Glutamatergic neuron (in vitro differentiated cells): ENCODE measurements at regions not wholly inside any gene's neighbourhood (a gene's known extent, or its start where the extent isn't known, plus 50 kb on each side); places are given as distances from the start of the nearest gene placed in this dataset.

Experiments used
- DNase-seq: peaks from one replicate; pipeline ENCODE4 v3.0.0; 2022
- H3K27ac Mint-ChIP-seq: one replicate; pipeline ENCODE4 v1.8.0; 2020; ENCODE audit warnings: mild to moderate bottlenecking, mixed read lengths, inconsistent platforms; ENCODE audit not compliant: unreplicated experiment
- H3K27me3 Mint-ChIP-seq: one replicate; pipeline ENCODE4 v1.8.0; 2020; ENCODE audit warnings: mild to moderate bottlenecking, moderate library complexity, mixed read lengths, inconsistent platforms; ENCODE audit not compliant: unreplicated experiment
- H3K36me3 Mint-ChIP-seq: one replicate; pipeline ENCODE4 v1.8.0; 2020; ENCODE audit warnings: mild to moderate bottlenecking, mixed read lengths, inconsistent platforms; ENCODE audit not compliant: unreplicated experiment
- H3K4me1 Mint-ChIP-seq: one replicate; pipeline ENCODE4 v1.8.0; 2020; ENCODE audit warnings: mild to moderate bottlenecking, low read depth, mixed read lengths, inconsistent platforms; ENCODE audit not compliant: unreplicated experiment
- H3K4me3 Mint-ChIP-seq: one replicate; pipeline ENCODE4 v1.8.0; 2020; ENCODE audit warnings: mild to moderate bottlenecking, mixed read lengths, inconsistent platforms; ENCODE audit not compliant: unreplicated experiment
- H3K9me3 Mint-ChIP-seq: one replicate; pipeline ENCODE4 v1.8.0; 2020; ENCODE audit warnings: mild to moderate bottlenecking, moderate library complexity, mixed read lengths, inconsistent platforms; ENCODE audit not compliant: unreplicated experiment
- CTCF ChIP-seq: fragments of 200-600 bp; sonication (generic); IDR thresholded peaks from one replicate; pipeline ENCODE4 v1.5.0; 2021; ENCODE audit not compliant: partially characterized antibody, unreplicated experiment

GRCh38 chr10:121187391-121187790, 336.2 kb downstream of the WDR11 start:
- no peak overlapping the region for H3K4me3 Mint-ChIP-seq
- no peaks in the 10 kb centered on the region for H3K9me3 Mint-ChIP-seq
- H3K36me3 Mint-ChIP-seq = no peaks in the 10 kb centered on the region
- no peak for TF ChIP-seq CTCF
- peaks cover 26% of the 10 kb centered on the region for H3K4me1 Mint-ChIP-seq
- H3K27me3 Mint-ChIP-seq = no peaks in the 10 kb centered on the region
- no peak overlapping the region for H3K27ac Mint-ChIP-seq
- DNase-seq = no peak

GRCh38 chr10:121188005-121188404, 336.8 kb downstream of the WDR11 start:
- DNase-seq = no peak
- Mint-ChIP-seq H3K4me1 (peaks cover 20% of the 10 kb centered on the region), H3K27me3 (no peaks in the 10 kb centered on the region), H3K4me3 (no peak overlapping the region), H3K36me3 (no peaks in the 10 kb centered on the region), H3K9me3 (no peaks in the 10 kb centered on the region), H3K27ac (no peak overlapping the region)
- TF ChIP-seq CTCF = no peak

- Mint-ChIP-seq H3K27ac (no peak overlapping the region), H3K27me3 (no peaks in the 10 kb centered on the region), H3K9me3 (no peaks in the 10 kb centered on the region), H3K4me3 (no peak overlapping the region), H3K4me1 (peaks cover 12% of the 10 kb centered on the region), H3K36me3 (no peaks in the 10 kb centered on the region)
- TF ChIP-seq CTCF = no peak
- DNase-seq = no peak
Observed at GRCh38 chr10:121189066-121189465, 337.9 kb downstream of the WDR11 start.

GRCh38 chr10:121194696-121195523, 343.7 kb downstream of the WDR11 start:
- H3K4me1 Mint-ChIP-seq = no peaks in the 10 kb centered on the region
- TF ChIP-seq CTCF = no peak
- no peaks in the 10 kb centered on the region for H3K27me3 Mint-ChIP-seq
- no peak for DNase-seq
- no peak overlapping the region for H3K4me3 Mint-ChIP-seq
- no peaks in the 10 kb centered on the region for H3K9me3 Mint-ChIP-seq
- H3K27ac Mint-ChIP-seq = no peak overlapping the region
- no peaks in the 10 kb centered on the region for H3K36me3 Mint-ChIP-seq

- peaks cover 1% of the 10 kb centered on the region for H3K9me3 Mint-ChIP-seq
Observed at GRCh38 chr10:121195524-121195910, 344.4 kb downstream of the WDR11 start.

More at GRCh38 chr10:121195524-121195910, 344.4 kb downstream of the WDR11 start:
- Mint-ChIP-seq H3K36me3 (peaks cover 4% of the 10 kb centered on the region), H3K27me3 (no peaks in the 10 kb centered on the region), H3K4me1 (no peaks in the 10 kb centered on the region), H3K27ac (no peak overlapping the region), H3K4me3 (no peak overlapping the region)
- no peak for TF ChIP-seq CTCF
- DNase-seq = no peak
